ENCODE measurements at regions not wholly inside any gene's neighbourhood (a gene's known extent, or its start where the extent isn't known, plus 50 kb on each side); places are given as distances from the start of the nearest gene placed in this dataset.

DNA sequence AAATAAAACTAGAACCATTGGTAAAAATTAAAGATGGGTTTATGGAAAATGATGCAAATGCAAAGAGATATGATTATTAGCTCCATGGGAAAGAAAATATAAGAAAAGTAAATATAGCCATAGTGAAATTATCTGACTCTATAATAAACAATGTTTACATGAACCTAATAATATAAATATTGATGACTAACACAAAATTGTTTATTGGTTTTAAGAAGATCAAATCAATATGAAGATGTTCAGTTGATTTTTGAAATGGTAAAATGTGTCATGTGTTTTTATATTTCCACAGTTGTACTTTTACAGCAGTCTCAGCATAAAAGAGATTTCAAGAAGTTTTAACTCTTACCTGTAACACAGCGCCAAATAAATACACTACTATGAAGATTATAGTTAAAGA, 114.0 kb downstream of the SLC41A2 start:
- TF ChIP-seq, protein P1, sequence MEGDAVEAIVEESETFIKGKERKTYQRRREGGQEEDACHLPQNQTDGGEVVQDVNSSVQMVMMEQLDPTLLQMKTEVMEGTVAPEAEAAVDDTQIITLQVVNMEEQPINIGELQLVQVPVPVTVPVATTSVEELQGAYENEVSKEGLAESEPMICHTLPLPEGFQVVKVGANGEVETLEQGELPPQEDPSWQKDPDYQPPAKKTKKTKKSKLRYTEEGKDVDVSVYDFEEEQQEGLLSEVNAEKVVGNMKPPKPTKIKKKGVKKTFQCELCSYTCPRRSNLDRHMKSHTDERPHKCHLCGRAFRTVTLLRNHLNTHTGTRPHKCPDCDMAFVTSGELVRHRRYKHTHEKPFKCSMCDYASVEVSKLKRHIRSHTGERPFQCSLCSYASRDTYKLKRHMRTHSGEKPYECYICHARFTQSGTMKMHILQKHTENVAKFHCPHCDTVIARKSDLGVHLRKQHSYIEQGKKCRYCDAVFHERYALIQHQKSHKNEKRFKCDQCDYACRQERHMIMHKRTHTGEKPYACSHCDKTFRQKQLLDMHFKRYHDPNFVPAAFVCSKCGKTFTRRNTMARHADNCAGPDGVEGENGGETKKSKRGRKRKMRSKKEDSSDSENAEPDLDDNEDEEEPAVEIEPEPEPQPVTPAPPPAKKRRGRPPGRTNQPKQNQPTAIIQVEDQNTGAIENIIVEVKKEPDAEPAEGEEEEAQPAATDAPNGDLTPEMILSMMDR (IDR thresholded peaks at IDR 0.05; ENCODE audit: low read depth, low read length) = no peak
- DNase-seq (ENCODE audit: extremely low read depth, low read depth) = no peak

DNA sequence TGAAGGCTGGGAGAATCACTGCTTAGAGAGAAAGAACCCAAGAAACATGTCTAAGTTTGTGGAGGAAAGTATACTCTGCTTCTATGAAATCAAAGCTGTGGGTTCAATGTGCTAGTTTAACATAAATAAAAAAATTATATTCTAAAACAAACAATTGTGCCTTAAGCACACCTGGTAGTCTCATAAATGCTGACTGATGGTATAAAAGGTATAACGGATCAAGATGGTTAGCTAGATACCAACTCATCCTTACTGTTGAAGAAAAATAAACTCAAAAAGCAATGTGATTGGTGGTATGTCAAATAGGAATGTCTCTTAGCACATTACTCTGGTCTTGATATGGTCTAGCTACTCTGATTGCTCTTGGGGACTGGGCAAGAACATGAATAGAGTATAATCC, 117.8 kb downstream of the SLC41A2 start:
- no peak for DNase-seq (ENCODE audit: extremely low read depth, low read depth)
- TF ChIP-seq, protein P1 (IDR thresholded peaks at IDR 0.05; ENCODE audit: low read depth, low read length) = no peak

DNA sequence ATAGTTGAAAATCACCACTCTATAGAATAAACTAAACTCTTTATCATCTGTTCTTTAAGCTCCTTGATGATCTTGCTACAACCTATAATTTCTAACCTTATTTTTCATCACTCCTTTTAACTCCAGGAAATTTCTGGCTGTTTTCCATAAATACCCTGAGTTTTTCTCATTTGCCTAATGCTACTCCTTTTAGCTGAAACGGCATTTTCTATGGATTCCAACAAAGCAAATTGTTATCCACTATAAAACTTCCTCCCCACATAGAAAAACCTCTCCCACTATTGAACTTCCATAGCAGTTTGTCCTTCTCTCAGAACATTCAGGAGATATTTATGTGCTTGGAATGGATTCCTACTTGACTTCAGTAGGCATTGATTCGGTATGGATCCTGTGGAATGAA, 122.8 kb downstream of the SLC41A2 start:
- DNase-seq (ENCODE audit: extremely low read depth, low read depth) = no peak
- TF ChIP-seq, protein P1 (IDR thresholded peaks at IDR 0.05; ENCODE audit: low read depth, low read length) = no peak

DNA sequence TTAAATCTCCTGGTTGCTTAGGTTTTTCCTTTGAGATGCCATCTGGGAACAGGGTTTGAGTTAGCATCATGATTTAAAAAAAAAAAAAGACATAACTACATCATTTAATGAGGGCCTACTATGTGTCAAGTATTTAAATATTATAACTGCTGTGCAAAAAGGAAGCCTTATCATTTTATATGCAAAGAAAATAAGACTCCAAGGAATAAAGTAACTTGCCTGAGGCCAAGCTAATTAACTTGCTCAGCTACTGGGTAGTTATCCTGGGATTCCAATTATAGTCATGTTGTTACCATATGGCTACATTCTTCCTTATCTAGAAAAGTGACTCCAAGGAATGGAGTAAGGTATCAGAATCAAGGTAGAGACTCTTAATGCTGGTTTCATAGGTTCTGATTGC, 123.5 kb downstream of the SLC41A2 start:
- no peak for DNase-seq (ENCODE audit: extremely low read depth, low read depth)

DNA sequence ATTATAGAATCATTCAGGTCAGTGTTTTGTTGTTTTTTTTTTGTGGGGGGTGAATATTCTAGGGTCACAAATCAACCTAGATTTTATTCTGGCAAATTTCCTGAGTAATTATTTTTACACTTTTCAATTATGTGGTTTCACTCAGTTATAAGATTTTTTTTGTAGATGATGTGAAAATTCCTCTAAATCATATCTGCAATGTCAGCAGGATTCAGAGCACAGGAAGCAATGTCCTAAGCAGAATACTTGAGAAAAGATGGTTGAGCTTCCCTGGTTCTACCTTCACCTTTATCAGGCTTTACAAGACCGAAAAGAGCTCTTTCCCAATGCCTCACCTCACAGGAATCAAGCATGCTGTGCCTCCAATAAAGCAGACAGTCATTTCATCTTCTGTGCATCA, 124.3 kb downstream of the SLC41A2 start:
- no peak for DNase-seq (ENCODE audit: extremely low read depth, low read depth)
- TF ChIP-seq, protein P1 (IDR thresholded peaks at IDR 0.05; ENCODE audit: low read depth, low read length) = no peak

More for the DNA sequence above, 123.5 kb downstream of the SLC41A2 start:
- TF ChIP-seq, protein P1 (IDR thresholded peaks at IDR 0.05; ENCODE audit: low read depth, low read length) = no peak

DNA sequence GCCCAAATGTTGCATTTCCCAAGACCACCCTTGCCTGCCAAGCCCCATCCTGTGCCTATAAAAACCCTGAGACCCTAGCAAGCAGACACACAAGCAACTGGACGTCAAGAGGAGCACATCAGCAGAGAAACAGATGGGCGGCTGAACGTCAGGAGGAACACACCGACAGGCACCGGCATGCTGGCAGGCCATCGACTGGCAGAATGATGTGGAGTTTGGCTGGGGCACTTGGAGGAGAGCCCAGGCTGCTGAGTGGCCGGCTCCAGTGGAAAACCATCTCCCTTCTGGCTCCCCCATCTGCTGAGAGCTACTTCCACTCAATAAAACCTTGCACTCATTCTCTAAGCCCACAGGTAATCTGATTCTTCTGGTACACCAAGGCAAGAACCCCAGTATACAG, 130.1 kb downstream of the SLC41A2 start:
- no peak for DNase-seq (ENCODE audit: extremely low read depth, low read depth)
- TF ChIP-seq, protein P1 (IDR thresholded peaks at IDR 0.05; ENCODE audit: low read depth, low read length) = no peak

DNA sequence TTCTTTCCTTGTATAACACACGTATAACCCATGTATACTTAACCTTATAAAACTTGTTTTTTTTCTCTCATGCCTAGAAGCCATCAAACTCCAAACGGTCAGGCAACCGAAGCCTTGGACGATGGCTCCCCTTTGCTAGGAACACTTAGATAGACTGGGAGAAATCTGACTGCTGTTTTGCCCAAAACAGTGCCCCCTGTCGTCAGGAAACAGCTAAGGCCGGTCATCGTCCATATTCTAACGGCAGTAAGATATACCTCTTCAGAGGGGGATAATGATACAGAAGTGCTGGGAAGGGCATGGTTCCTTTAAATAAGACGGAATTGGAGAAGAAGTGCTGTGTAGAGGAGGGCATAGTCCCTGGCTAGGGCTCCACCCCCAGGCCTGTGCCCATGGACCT, 130.5 kb downstream of the SLC41A2 start:
- TF ChIP-seq, protein P1 (IDR thresholded peaks at IDR 0.05; ENCODE audit: low read depth, low read length) = peak; percentile 13; the same call in 1 of the 2 replicates
- no peak for DNase-seq (ENCODE audit: extremely low read depth, low read depth)
